Spleen (tissue), 7 donors: ENCODE measurements at regions not wholly inside any gene's neighbourhood (a gene's known extent, or its start where the extent isn't known, plus 50 kb on each side); places are given as distances from the start of the nearest gene placed in this dataset.

Experiments used
- POLR2A ChIP-seq, 3 donors: fragments of 450-650 bp; IDR thresholded peaks; one replicate each; pipeline ENCODE4 v1.5.1; 2017; ENCODE audit warnings: antibody characterized with exemption in 3 of 3, mild to moderate bottlenecking in 1 of 3
- TF ChIP-seq, protein P1 (sequence below), 11 experiments: fragments of 200-600 bp in 7 of 11; fragments of 450-650 bp in 4 of 11; sonication (generic) in 4 of 11; IDR thresholded peaks in 8 of 11; conservative IDR thresholded peaks in 3 of 11; 1 replicate in 7 of 11; 2 replicates in 4 of 11; pipeline versions ENCODE4 v1.4.0 to v1.8.0; 2016 to 2021; ENCODE audit warnings: antibody characterized with exemption in 11 of 11, inconsistent platforms in 4 of 11, mild to moderate bottlenecking in 1 of 11
- donor health status: DM: no; HTN: no; CAD: no; lungs with moderate emphysema.
- donor health status: DM: no; HTN: no; CAD: no.
- donor health status: DM: no; HTN: no; CAD: no.

DNA sequence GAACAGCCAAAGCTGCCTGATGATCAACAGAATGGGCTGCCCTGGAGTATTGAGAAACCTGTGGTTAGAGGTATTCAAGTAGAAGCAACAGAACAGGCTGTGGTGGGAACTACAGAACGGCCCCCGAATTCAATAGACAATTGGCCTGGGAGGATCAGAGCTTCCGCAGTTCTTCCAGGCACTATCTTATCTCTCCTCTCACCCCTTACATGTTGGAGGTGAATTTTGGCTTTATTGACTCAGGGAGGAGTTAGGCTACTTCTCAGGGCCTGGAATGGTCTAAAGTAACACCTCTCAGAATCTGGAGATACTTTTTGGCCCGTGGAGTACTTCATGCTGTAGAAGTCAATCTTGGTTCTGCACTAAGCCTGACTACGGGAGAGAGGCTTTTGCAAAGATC lies 253.0 kb downstream of the PRDM2 start:
- TF ChIP-seq, protein P1, sequence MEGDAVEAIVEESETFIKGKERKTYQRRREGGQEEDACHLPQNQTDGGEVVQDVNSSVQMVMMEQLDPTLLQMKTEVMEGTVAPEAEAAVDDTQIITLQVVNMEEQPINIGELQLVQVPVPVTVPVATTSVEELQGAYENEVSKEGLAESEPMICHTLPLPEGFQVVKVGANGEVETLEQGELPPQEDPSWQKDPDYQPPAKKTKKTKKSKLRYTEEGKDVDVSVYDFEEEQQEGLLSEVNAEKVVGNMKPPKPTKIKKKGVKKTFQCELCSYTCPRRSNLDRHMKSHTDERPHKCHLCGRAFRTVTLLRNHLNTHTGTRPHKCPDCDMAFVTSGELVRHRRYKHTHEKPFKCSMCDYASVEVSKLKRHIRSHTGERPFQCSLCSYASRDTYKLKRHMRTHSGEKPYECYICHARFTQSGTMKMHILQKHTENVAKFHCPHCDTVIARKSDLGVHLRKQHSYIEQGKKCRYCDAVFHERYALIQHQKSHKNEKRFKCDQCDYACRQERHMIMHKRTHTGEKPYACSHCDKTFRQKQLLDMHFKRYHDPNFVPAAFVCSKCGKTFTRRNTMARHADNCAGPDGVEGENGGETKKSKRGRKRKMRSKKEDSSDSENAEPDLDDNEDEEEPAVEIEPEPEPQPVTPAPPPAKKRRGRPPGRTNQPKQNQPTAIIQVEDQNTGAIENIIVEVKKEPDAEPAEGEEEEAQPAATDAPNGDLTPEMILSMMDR (IDR thresholded peaks at IDR 0.05 in 8 of 11, conservative IDR thresholded peaks at IDR 0.05 in 3 of 11), result no peak
- TF ChIP-seq POLR2A (IDR thresholded peaks at IDR 0.05), result no peak
